H9 (cell line): ENCODE measurements at regions not wholly inside any gene's neighbourhood (a gene's known extent, or its start where the extent isn't known, plus 50 kb on each side); places are given as distances from the start of the nearest gene placed in this dataset.

Source experiments
- DNase-seq: peaks from one replicate; pipeline ENCODE4 v3.0.0-alpha.2; 2017
- H2AFZ ChIP-seq: one replicate; pipeline ENCODE4 v1.6.1; 2013; ENCODE audit warnings: mild to moderate bottlenecking, low read length, control low read depth, moderate library complexity
- H2AK5ac ChIP-seq: 2 replicates; pipeline ENCODE4 v1.6.1; 2013; ENCODE audit warnings: low read length, control low read depth, mixed read lengths; ENCODE audit not compliant: insufficient read length
- H2BK120ac ChIP-seq: one replicate; pipeline ENCODE4 v1.6.1; 2013; ENCODE audit warnings: low read depth, mild to moderate bottlenecking, low read length, control low read depth, inconsistent platforms; ENCODE audit not compliant: poor library complexity, severe bottlenecking
- H2BK12ac ChIP-seq: 2 replicates; pipeline ENCODE4 v1.6.1; 2013; ENCODE audit warnings: low read length, control low read depth, mixed read lengths, low read depth; ENCODE audit not compliant: insufficient read length
- H2BK15ac ChIP-seq: 2 replicates; pipeline ENCODE4 v1.6.1; 2013; ENCODE audit warnings: low read depth, low read length, control low read depth
- H2BK20ac ChIP-seq: one replicate; pipeline ENCODE4 v1.6.1; 2013; ENCODE audit warnings: low read depth, mild to moderate bottlenecking, low read length, control low read depth, inconsistent platforms; ENCODE audit not compliant: poor library complexity, severe bottlenecking
- H2BK5ac ChIP-seq: 2 replicates; pipeline ENCODE4 v1.6.1; 2013; ENCODE audit warnings: low read length, control low read depth, mixed read lengths; ENCODE audit not compliant: insufficient read length
- H3K14ac ChIP-seq: 2 replicates; pipeline ENCODE4 v1.6.1; 2013; ENCODE audit warnings: low read length, control low read depth; ENCODE audit not compliant: insufficient read depth
- H3K18ac ChIP-seq: 2 replicates; pipeline ENCODE4 v1.6.1; 2013; ENCODE audit warnings: low read depth, mild to moderate bottlenecking, mixed read lengths, low read length, control low read depth; ENCODE audit not compliant: insufficient read length
- H3K23ac ChIP-seq: 2 replicates; pipeline ENCODE4 v1.6.1; 2013; ENCODE audit warnings: low read length, control low read depth, mixed read lengths, low read depth; ENCODE audit not compliant: insufficient read length
- H3K23me2 ChIP-seq: 2 replicates; pipeline ENCODE4 v1.6.1; 2013; ENCODE audit warnings: low read depth, mild to moderate bottlenecking, mixed read lengths, low read length, control low read depth; ENCODE audit not compliant: insufficient read length, poor library complexity, severe bottlenecking
- H3K27ac ChIP-seq: 2 replicates; pipeline ENCODE4 v1.5.1; 2013; ENCODE audit warnings: low read length, control low read depth, mixed read lengths, low read depth; ENCODE audit not compliant: insufficient read length
- H3K27me3 ChIP-seq: 2 replicates; pipeline ENCODE4 v1.6.1; 2013; ENCODE audit warnings: low read length, control low read depth, inconsistent platforms; ENCODE audit not compliant: insufficient read depth
- H3K4ac ChIP-seq: 2 replicates; pipeline ENCODE4 v1.6.1; 2013; ENCODE audit warnings: low read depth, mild to moderate bottlenecking, control low read depth, inconsistent platforms, low read length, moderate library complexity
- H3K4me1 ChIP-seq: 2 replicates; pipeline ENCODE4 v1.6.1; 2013; ENCODE audit warnings: low read length, control low read depth, inconsistent platforms; ENCODE audit not compliant: insufficient read depth
- H3K4me2 ChIP-seq: 2 replicates; pipeline ENCODE4 v1.6.1; 2013; ENCODE audit warnings: low read length, control low read depth, mixed read lengths; ENCODE audit not compliant: insufficient read length, insufficient read depth
- H3K56ac ChIP-seq: 2 replicates; pipeline ENCODE4 v1.6.1; 2013; ENCODE audit warnings: low read depth, mild to moderate bottlenecking, mixed read lengths, low read length, control low read depth; ENCODE audit not compliant: insufficient read length
- H3K79me1 ChIP-seq: 2 replicates; pipeline ENCODE4 v1.6.1; 2013; ENCODE audit warnings: low read depth, mild to moderate bottlenecking, moderate library complexity, low read length, control low read depth, inconsistent platforms; ENCODE audit not compliant: insufficient read depth, poor library complexity, severe bottlenecking
- H3K79me2 ChIP-seq: 2 replicates; pipeline ENCODE4 v1.6.1; 2013; ENCODE audit warnings: low read length, control low read depth, inconsistent platforms; ENCODE audit not compliant: insufficient read depth
- H3K9ac ChIP-seq: 2 replicates; pipeline ENCODE4 v1.6.1; 2013; ENCODE audit warnings: low read length, control low read depth, mixed read lengths; ENCODE audit not compliant: insufficient read length; ENCODE audit errors: extremely low read depth
- H3K9me3 ChIP-seq: one replicate; pipeline ENCODE4 v1.6.1; 2013; ENCODE audit warnings: low read depth, low read length, inconsistent platforms; ENCODE audit not compliant: control insufficient read depth
- H3T11ph ChIP-seq: one replicate; pipeline ENCODE4 v1.6.1; 2013; ENCODE audit warnings: mild to moderate bottlenecking, low read length, control low read depth, inconsistent platforms
- H4K20me1 ChIP-seq: one replicate; pipeline ENCODE4 v1.6.1; 2013; ENCODE audit not compliant: control insufficient read depth, insufficient read length, insufficient read depth
- H4K5ac ChIP-seq: 2 replicates; pipeline ENCODE4 v1.6.1; 2013; ENCODE audit warnings: low read depth, mild to moderate bottlenecking, mixed read lengths, low read length, control low read depth; ENCODE audit not compliant: insufficient read length
- H4K8ac ChIP-seq: replicated peaks from 2 replicates; pipeline ENCODE4 v1.6.1; 2013; ENCODE audit warnings: low read length, control low read depth, mixed read lengths, low read depth; ENCODE audit not compliant: insufficient read length
- H4K91ac ChIP-seq: 2 replicates; pipeline ENCODE4 v1.6.1; 2013; ENCODE audit warnings: low read depth, mild to moderate bottlenecking, moderate library complexity, mixed read lengths, low read length, control low read depth; ENCODE audit not compliant: insufficient read length
- H3K27ac Mint-ChIP-seq, 3 experiments: 2 replicates in 2 of 3; 3 replicates in 1 of 3; pipeline ENCODE4 v1.8.0; 2020 to 2021; ENCODE audit warnings: mixed read lengths in 3 of 3, mild to moderate bottlenecking in 1 of 3, moderate library complexity in 1 of 3
- H3K27me3 Mint-ChIP-seq: 2 replicates; pipeline ENCODE4 v1.8.0; 2021; ENCODE audit warnings: low read depth, mild to moderate bottlenecking, moderate library complexity, mixed read lengths
- H3K36me3 Mint-ChIP-seq, 3 experiments: 2 replicates in 2 of 3; 3 replicates in 1 of 3; pipeline ENCODE4 v1.8.0; 2020 to 2021; ENCODE audit warnings: low read depth in 3 of 3, mixed read lengths in 3 of 3; ENCODE audit not compliant: insufficient read depth in 1 of 3
- H3K4me1 Mint-ChIP-seq, 2 experiments: 2 replicates each; pipeline ENCODE4 v1.8.0; 2020; ENCODE audit warnings: mixed read lengths in 2 of 2
- H3K4me3 Mint-ChIP-seq, 2 experiments: 2 replicates in 1 of 2; 3 replicates in 1 of 2; pipeline ENCODE4 v1.8.0; 2020 to 2021; ENCODE audit warnings: mild to moderate bottlenecking in 2 of 2, mixed read lengths in 2 of 2, moderate library complexity in 1 of 2
- H3K9me3 Mint-ChIP-seq, 2 experiments: 2 replicates in 1 of 2; 3 replicates in 1 of 2; pipeline ENCODE4 v1.8.0; 2020; ENCODE audit warnings: mild to moderate bottlenecking in 2 of 2, mixed read lengths in 2 of 2, moderate library complexity in 1 of 2
- WGBS: extraction: QIAGEN DNeasy Blood & Tissue Kit; methylation state at CpG from one replicate; pipeline ENCODE4 v1.1.7; 2013; ENCODE audit warnings: missing lambda C conversion rate, low lambda C conversion rate, mixed read lengths; ENCODE audit not compliant: insufficient read length; ENCODE audit errors: extremely low coverage; 5-methylcytosine and 5-hydroxymethylcytosine counted together
- TF ChIP-seq, protein P1 (sequence below): fragments of 200-600 bp; sonication (generic); conservative IDR thresholded peaks from 3 replicates; pipeline ENCODE4 v1.8.0; 2021; ENCODE audit warnings: antibody characterized with exemption, mild to moderate bottlenecking

DNA sequence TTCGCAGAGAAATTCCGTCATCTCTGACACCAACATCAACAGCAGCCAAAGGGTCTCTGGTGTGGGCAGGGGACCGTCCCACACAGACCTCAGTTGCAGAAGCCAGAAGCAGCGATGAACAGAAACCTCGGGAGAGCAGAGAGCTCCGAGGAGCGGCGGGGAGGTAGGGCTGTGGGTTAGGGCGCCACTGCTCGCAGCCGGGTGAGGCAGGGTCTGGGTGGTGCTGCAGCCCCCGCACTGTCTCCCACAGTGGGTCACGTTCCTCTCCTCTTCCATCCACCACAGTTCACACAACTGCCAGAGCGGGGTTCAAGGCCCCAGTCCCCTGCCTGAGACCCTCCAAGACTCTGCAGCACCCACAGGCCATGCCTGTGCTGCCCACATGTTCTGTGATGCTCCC is 99.9 kb downstream of the OLFM1 start:
- H2BK12ac ChIP-seq = no peak overlapping the region
- H3K18ac ChIP-seq = no peak overlapping the region
- H3K23me2 ChIP-seq = no peaks in the 10 kb centered on the region
- H4K20me1 ChIP-seq = no peaks in the 10 kb centered on the region
- no peak overlapping the region for H2BK5ac ChIP-seq
- no peak overlapping the region for H4K8ac ChIP-seq
- TF ChIP-seq, protein P1, sequence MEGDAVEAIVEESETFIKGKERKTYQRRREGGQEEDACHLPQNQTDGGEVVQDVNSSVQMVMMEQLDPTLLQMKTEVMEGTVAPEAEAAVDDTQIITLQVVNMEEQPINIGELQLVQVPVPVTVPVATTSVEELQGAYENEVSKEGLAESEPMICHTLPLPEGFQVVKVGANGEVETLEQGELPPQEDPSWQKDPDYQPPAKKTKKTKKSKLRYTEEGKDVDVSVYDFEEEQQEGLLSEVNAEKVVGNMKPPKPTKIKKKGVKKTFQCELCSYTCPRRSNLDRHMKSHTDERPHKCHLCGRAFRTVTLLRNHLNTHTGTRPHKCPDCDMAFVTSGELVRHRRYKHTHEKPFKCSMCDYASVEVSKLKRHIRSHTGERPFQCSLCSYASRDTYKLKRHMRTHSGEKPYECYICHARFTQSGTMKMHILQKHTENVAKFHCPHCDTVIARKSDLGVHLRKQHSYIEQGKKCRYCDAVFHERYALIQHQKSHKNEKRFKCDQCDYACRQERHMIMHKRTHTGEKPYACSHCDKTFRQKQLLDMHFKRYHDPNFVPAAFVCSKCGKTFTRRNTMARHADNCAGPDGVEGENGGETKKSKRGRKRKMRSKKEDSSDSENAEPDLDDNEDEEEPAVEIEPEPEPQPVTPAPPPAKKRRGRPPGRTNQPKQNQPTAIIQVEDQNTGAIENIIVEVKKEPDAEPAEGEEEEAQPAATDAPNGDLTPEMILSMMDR = no peak
- no peak overlapping the region for H3T11ph ChIP-seq
- no CpG with 5 or more reads among the region's 14 CpGs for WGBS
- H3K4ac ChIP-seq = no peak overlapping the region
- no peak overlapping the region for H2AK5ac ChIP-seq
- H3K79me1 ChIP-seq = no peaks in the 10 kb centered on the region
- H3K9ac ChIP-seq = no peak overlapping the region
- H2BK20ac ChIP-seq = no peak overlapping the region
- H2BK15ac ChIP-seq = no peak overlapping the region
- H3K4me3 Mint-ChIP-seq = no peak overlapping the region
- no peak overlapping the region for H3K27ac ChIP-seq
- no peak overlapping the region for H4K5ac ChIP-seq
- H3K14ac ChIP-seq = no peak overlapping the region; the same call in 1 of the 2 replicates
- H3K56ac ChIP-seq = no peak overlapping the region
- H3K27ac Mint-ChIP-seq = no peak overlapping the region
- H3K9me3 Mint-ChIP-seq = no peaks in the 10 kb centered on the region
- H3K9me3 ChIP-seq = no peaks in the 10 kb centered on the region
- no peak for DNase-seq
- H3K79me2 ChIP-seq = no peaks in the 10 kb centered on the region
- peaks cover 4 to 14% of the 10 kb centered on the region in 2 experiments; a peak in 3 of 4 replicates for H3K4me1 Mint-ChIP-seq
- no peak overlapping the region for H3K23ac ChIP-seq
- peaks cover 1% of the 10 kb centered on the region; the same call in 1 of the 2 replicates for H3K27me3 Mint-ChIP-seq
- no peak overlapping the region for H4K91ac ChIP-seq
- no peaks in the 10 kb centered on the region for H3K27me3 ChIP-seq
- no peak overlapping the region for H2BK120ac ChIP-seq
- H2AFZ ChIP-seq = no peak overlapping the region
- H3K4me2 ChIP-seq = no peak overlapping the region
- no peaks in the 10 kb centered on the region; a peak in 1 of 7 replicates for H3K36me3 Mint-ChIP-seq
- H3K4me1 ChIP-seq = no peaks in the 10 kb centered on the region
